A549 (cell line): ENCODE measurements at regions not wholly inside any gene's neighbourhood (a gene's known extent, or its start where the extent isn't known, plus 50 kb on each side); places are given as distances from the start of the nearest gene placed in this dataset.

ENCODE experiments used
- ATAC-seq, 2 experiments: fragments of 200-7000 bp in 1 of 2; fragments of >200 bp in 1 of 2; cut with Nextera tagmentation in 1 of 2; cut with Tn5 transposase in 1 of 2; 3 replicates each; pipeline versions ENCODE4 v1.8.0 to v1.9.1; 2018 to 2020; ENCODE audit warnings: mild to moderate bottlenecking in 1 of 2, moderate library complexity in 1 of 2
- CTCF ChIA-PET: fragments of 300-600 bp; sonication (Branson Sonifier 250); formaldehyde crosslinking; extraction: SDS; loops from one replicate; lab custom pipeline; 2021; ENCODE audit warnings: antibody characterized with exemption, inconsistent platforms; lab: Yijun Ruan, JAX
- POLR2A ChIA-PET: fragments of 350-600 bp; formaldehyde crosslinking; extraction: SDS; loops from one replicate; lab custom pipeline; 2021; ENCODE audit warnings: antibody characterized with exemption, inconsistent platforms; lab: Yijun Ruan, JAX
- DNase-seq, 2 experiments: peaks; one replicate each; pipeline versions ENCODE4 v3.0.0 to v3.0.0-alpha.2; 2011 to 2016; ENCODE audit warnings: low read depth in 1 of 2, low spot score in 1 of 2
- FAIRE-seq: peaks from 2 replicates; lab custom pipeline; 2011; peaks lifted over from hg19 to GRCh38; lab: Jason Lieb, UNC
- H3K27ac ChIP-seq, 2 experiments: fragments of >200 bp; sonication (Bioruptor Twin); formaldehyde crosslinking; 3 replicates each; pipeline ENCODE4 v1.5.1; 2016 to 2017
- H3K4me1 ChIP-seq: fragments of >200 bp; sonication (Bioruptor Twin); formaldehyde crosslinking; 3 replicates; pipeline ENCODE4 v1.6.1; 2016
- H3K4me2 ChIP-seq: fragments of >200 bp; sonication (Bioruptor Twin); formaldehyde crosslinking; 3 replicates; pipeline ENCODE4 v1.6.1; 2016
- H3K4me3 ChIP-seq: fragments of >200 bp; sonication (Bioruptor Twin); formaldehyde crosslinking; 3 replicates; pipeline ENCODE4 v1.5.1; 2016
- H3K9me3 ChIP-seq: fragments of >200 bp; sonication (Bioruptor Twin); formaldehyde crosslinking; 3 replicates; pipeline ENCODE4 v1.6.1; 2016
- CBX2 ChIP-seq: fragments of 200-600 bp; sonication (generic); IDR thresholded peaks from 2 replicates; pipeline ENCODE4 v1.6.1; 2016; ENCODE audit warnings: low read depth, mild to moderate bottlenecking, borderline replicate concordance
- EHF ChIP-seq: fragments of 250-450 bp; sonication (Bioruptor Pico); IDR thresholded peaks from 2 replicates; pipeline ENCODE4 v1.5.0; 2020; ENCODE audit warnings: mild to moderate bottlenecking
- EHMT2 ChIP-seq: fragments of 200-600 bp; sonication (generic); IDR thresholded peaks from 2 replicates; pipeline ENCODE4 v1.6.1; 2016; ENCODE audit warnings: antibody characterized with exemption, low read depth, mild to moderate bottlenecking, moderate library complexity
- EP300 ChIP-seq, 2 experiments: fragments of >200 bp; sonication (Bioruptor Twin); formaldehyde crosslinking; IDR thresholded peaks; 2 replicates in 1 of 2; 3 replicates in 1 of 2; pipeline ENCODE4 v1.6.1; 2016 to 2017
- GATA3 ChIP-seq: IDR thresholded peaks from 2 replicates; pipeline ENCODE4 v1.6.1; 2012; ENCODE audit warnings: borderline replicate concordance
- HOXB13 ChIP-seq: fragments of 250-450 bp; sonication (Bioruptor Pico); IDR thresholded peaks from 2 replicates; pipeline ENCODE4 v1.5.0; 2020; ENCODE audit warnings: low read depth, mild to moderate bottlenecking, moderate library complexity
- HOXB5 ChIP-seq: fragments of 250-450 bp; sonication (Bioruptor Pico); IDR thresholded peaks from 2 replicates; pipeline ENCODE4 v1.5.0; 2020; ENCODE audit warnings: mild to moderate bottlenecking, moderate library complexity
- KDM5A ChIP-seq: fragments of 200-600 bp; sonication (generic); IDR thresholded peaks from 2 replicates; pipeline ENCODE4 v1.6.1; 2016; ENCODE audit warnings: antibody characterized with exemption, mild to moderate bottlenecking
- MAFK ChIP-seq: fragments of 450-650 bp; IDR thresholded peaks from 2 replicates; pipeline ENCODE4 v1.6.1; 2014; ENCODE audit not compliant: partially characterized antibody
- MAZ ChIP-seq: fragments of 150-350 bp; IDR thresholded peaks from 2 replicates; pipeline ENCODE4 v1.6.1; 2014; ENCODE audit warnings: antibody characterized with exemption, low read depth, low read length, borderline replicate concordance
- POLR2A ChIP-seq: IDR thresholded peaks from 2 replicates; pipeline ENCODE4 v1.6.1; 2012; ENCODE audit warnings: mild to moderate bottlenecking, low read length
- POLR2AphosphoS2 ChIP-seq: conservative IDR thresholded peaks from 2 replicates; pipeline ENCODE4 v1.6.1; 2012; ENCODE audit warnings: low read length, improper control_type of control experiment, inconsistent platforms
- RARB ChIP-seq: fragments of 250-450 bp; sonication (Bioruptor Pico); IDR thresholded peaks from 2 replicates; pipeline ENCODE4 v1.8.0; 2021; ENCODE audit warnings: mild to moderate bottlenecking, moderate library complexity
- RCOR1 ChIP-seq: fragments of 150-350 bp; IDR thresholded peaks from 2 replicates; pipeline ENCODE4 v1.6.1; 2014; ENCODE audit warnings: antibody characterized with exemption, low read length, low read depth
- RFX5 ChIP-seq: fragments of 450-650 bp; IDR thresholded peaks from 2 replicates; pipeline ENCODE4 v1.7.1; 2014; ENCODE audit warnings: antibody characterized with exemption, mild to moderate bottlenecking, moderate library complexity
- RNF2 ChIP-seq: fragments of 200-600 bp; sonication (generic); IDR thresholded peaks from 2 replicates; pipeline ENCODE4 v1.6.1; 2016; ENCODE audit warnings: low read depth, mild to moderate bottlenecking, antibody characterized with exemption, moderate library complexity, borderline replicate concordance
- ZC3H11A ChIP-seq: fragments of 450-650 bp; IDR thresholded peaks from 2 replicates; pipeline ENCODE4 v1.6.1; 2014; ENCODE audit warnings: antibody characterized with exemption, mild to moderate bottlenecking
- ZFP36 ChIP-seq: fragments of 450-650 bp; IDR thresholded peaks from 2 replicates; pipeline ENCODE4 v1.6.1; 2014; ENCODE audit warnings: borderline replicate concordance; ENCODE audit not compliant: partially characterized antibody
- ZSCAN20 ChIP-seq: fragments of 250-450 bp; sonication (Bioruptor Pico); IDR thresholded peaks from 2 replicates; pipeline ENCODE4 v1.8.0; 2022; ENCODE audit warnings: mild to moderate bottlenecking, moderate library complexity
- WGBS: methylation state at CpG from one replicate; pipeline ENCODE4 v1.1.6; 2017; ENCODE audit errors: missing lambda C conversion rate; 5-methylcytosine and 5-hydroxymethylcytosine counted together
- TF ChIP-seq, protein P1 (sequence below): fragments of 150-350 bp; IDR thresholded peaks from 2 replicates; pipeline ENCODE4 v1.6.1; 2014; ENCODE audit warnings: low read depth, mild to moderate bottlenecking, low read length
- TF ChIP-seq, protein P2 (sequence below): IDR thresholded peaks from 2 replicates; pipeline ENCODE4 v1.6.1; 2012
- TF ChIP-seq, protein P3 (sequence below): fragments of 250-450 bp; sonication (Bioruptor Pico); IDR thresholded peaks from 2 replicates; pipeline ENCODE4 v1.5.0; 2021; ENCODE audit warnings: mild to moderate bottlenecking, moderate library complexity, borderline replicate concordance
- TF ChIP-seq, protein P4 (sequence below): IDR thresholded peaks from 2 replicates; pipeline ENCODE4 v1.6.1; 2012
- TF ChIP-seq, protein P5 (sequence below): fragments of >200 bp; sonication (Bioruptor Twin); formaldehyde crosslinking; IDR thresholded peaks from 2 replicates; pipeline ENCODE4 v1.6.1; 2016

DNA sequence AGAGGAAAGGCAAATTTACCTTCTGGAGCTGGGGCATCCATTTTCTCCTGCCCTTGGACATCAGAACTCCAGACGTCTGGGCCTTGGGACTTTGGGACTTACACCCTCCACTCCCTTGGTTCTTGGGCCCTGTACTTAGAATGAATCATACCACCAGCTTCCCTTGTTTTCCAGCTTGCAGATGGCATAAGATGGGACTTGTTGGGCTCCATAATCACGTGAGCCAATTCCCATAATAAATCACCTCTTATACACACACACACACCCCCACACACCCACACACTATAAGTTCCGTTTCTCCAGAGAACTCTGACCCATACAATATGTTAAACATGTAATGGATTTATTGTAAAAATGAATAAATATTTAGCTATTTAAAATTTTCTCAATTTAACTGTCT lies 185.7 kb downstream of the GIPC2 start:
- FAIRE-seq (no peak), DNase-seq (no peak), ATAC-seq (no peak)
- ChIA-PET POLR2A (no interaction called here), CTCF (no interaction called here)
- Histone ChIP-seq H3K4me1 (no peaks in the 10 kb centered on the region), H3K4me3 (no peak overlapping the region), H3K27ac (no peak overlapping the region), H3K9me3 (no peaks in the 10 kb centered on the region), H3K4me2 (no peak overlapping the region)
- 4% methylated on average over 3 of the region's 3 CpGs for WGBS
- no peak for TF ChIP-seq ZFP36
- no peak for TF ChIP-seq RCOR1
- TF ChIP-seq, protein P1, sequence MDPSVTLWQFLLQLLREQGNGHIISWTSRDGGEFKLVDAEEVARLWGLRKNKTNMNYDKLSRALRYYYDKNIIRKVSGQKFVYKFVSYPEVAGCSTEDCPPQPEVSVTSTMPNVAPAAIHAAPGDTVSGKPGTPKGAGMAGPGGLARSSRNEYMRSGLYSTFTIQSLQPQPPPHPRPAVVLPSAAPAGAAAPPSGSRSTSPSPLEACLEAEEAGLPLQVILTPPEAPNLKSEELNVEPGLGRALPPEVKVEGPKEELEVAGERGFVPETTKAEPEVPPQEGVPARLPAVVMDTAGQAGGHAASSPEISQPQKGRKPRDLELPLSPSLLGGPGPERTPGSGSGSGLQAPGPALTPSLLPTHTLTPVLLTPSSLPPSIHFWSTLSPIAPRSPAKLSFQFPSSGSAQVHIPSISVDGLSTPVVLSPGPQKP = no peak
- TF ChIP-seq RNF2 = no peak
- TF ChIP-seq RFX5 = no peak
- TF ChIP-seq POLR2A = no peak
- no peak for TF ChIP-seq GATA3
- TF ChIP-seq ZC3H11A = no peak
- no peak for TF ChIP-seq KDM5A
- TF ChIP-seq HOXB13 = no peak
- no peak for TF ChIP-seq CBX2
- no peak for TF ChIP-seq HOXB5 (CRISPR knock-in tag)
- no peak for TF ChIP-seq EHF (CRISPR knock-in tag)
- TF ChIP-seq, protein P2, sequence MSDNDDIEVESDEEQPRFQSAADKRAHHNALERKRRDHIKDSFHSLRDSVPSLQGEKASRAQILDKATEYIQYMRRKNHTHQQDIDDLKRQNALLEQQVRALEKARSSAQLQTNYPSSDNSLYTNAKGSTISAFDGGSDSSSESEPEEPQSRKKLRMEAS = no peak
- no peak for TF ChIP-seq POLR2AphosphoS2
- no peak for TF ChIP-seq EHMT2
- TF ChIP-seq, protein P3, sequence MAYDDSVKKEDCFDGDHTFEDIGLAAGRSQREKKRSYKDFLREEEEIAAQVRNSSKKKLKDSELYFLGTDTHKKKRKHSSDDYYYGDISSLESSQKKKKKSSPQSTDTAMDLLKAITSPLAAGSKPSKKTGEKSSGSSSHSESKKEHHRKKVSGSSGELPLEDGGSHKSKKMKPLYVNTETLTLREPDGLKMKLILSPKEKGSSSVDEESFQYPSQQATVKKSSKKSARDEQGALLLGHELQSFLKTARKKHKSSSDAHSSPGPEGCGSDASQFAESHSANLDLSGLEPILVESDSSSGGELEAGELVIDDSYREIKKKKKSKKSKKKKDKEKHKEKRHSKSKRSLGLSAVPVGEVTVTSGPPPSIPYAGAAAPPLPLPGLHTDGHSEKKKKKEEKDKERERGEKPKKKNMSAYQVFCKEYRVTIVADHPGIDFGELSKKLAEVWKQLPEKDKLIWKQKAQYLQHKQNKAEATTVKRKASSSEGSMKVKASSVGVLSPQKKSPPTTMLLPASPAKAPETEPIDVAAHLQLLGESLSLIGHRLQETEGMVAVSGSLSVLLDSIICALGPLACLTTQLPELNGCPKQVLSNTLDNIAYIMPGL (CRISPR knock-in tag) = no peak
- no peak for TF ChIP-seq ZSCAN20 (CRISPR knock-in tag)

DNA sequence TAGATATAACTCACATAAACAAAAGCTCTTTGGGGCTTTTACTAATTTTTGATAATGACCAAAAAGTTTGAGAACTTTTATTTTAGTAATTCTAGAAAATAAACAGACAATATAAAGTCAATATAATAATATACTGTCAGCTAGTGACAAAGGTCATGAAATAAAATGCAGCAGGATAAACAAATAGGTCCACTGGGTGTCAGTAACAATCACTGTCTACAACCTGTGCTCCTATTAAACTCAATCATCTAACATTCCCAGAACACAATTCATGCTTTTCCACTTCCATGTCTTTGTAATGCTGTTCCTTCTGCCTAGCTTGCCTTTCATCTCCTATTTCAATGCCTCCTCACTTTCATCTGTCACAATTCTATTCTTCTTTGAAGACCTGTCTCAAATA lies 186.1 kb downstream of the GIPC2 start:
- POLR2A ChIA-PET = no interaction called here
- Histone ChIP-seq H3K4me2 (no peak overlapping the region), H3K4me1 (no peaks in the 10 kb centered on the region), H3K27ac (no peak overlapping the region), H3K9me3 (no peaks in the 10 kb centered on the region), H3K4me3 (no peak overlapping the region)
- TF ChIP-seq, protein P3 (CRISPR knock-in tag) = no peak
- TF ChIP-seq RNF2 (no peak), RFX5 (no peak), MAZ (no peak), GATA3 (no peak), MAFK (no peak), EHF (CRISPR knock-in tag) (no peak), RARB (CRISPR knock-in tag) (no peak), POLR2AphosphoS2 (no peak), KDM5A (no peak), EP300 (IDR thresholded peaks at IDR 0.05) (no peak)
- TF ChIP-seq, protein P4, sequence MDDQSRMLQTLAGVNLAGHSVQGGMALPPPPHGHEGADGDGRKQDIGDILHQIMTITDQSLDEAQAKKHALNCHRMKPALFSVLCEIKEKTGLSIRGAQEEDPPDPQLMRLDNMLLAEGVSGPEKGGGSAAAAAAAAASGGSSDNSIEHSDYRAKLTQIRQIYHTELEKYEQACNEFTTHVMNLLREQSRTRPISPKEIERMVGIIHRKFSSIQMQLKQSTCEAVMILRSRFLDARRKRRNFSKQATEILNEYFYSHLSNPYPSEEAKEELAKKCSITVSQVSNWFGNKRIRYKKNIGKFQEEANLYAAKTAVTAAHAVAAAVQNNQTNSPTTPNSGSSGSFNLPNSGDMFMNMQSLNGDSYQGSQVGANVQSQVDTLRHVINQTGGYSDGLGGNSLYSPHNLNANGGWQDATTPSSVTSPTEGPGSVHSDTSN = no peak
- TF ChIP-seq, protein P5, sequence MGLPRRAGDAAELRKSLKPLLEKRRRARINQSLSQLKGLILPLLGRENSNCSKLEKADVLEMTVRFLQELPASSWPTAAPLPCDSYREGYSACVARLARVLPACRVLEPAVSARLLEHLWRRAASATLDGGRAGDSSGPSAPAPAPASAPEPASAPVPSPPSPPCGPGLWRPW = no peak
- FAIRE-seq = no peak
- ATAC-seq = no peak
- no peak for DNase-seq
- CTCF ChIA-PET = no interaction called here
